Bronchial epithelial cell (primary cell): ENCODE measurements at regions not wholly inside any gene's neighbourhood (a gene's known extent, or its start where the extent isn't known, plus 50 kb on each side); places are given as distances from the start of the nearest gene placed in this dataset.
A peak's percentile ranks its signal among the peaks of the same experiment; 100 is the strongest.

Experiments used
- DNase-seq: peaks from one replicate; pipeline ENCODE4 v3.0.0-alpha.2; 2010; ENCODE audit warnings: low read depth
- FAIRE-seq: peaks from 2 replicates; lab custom pipeline; 2011; peaks lifted over from hg19 to GRCh38; lab: Jason Lieb, UNC
- H3K27me3 ChIP-seq: 2 replicates; pipeline ENCODE4 v1.5.1; 2011; ENCODE audit warnings: low read length; ENCODE audit not compliant: control insufficient read depth, insufficient read depth
- H3K36me3 ChIP-seq: 2 replicates; pipeline ENCODE4 v1.5.1; 2011; ENCODE audit warnings: low read length; ENCODE audit not compliant: control insufficient read depth, insufficient read depth
- H3K4me3 ChIP-seq: 2 replicates; pipeline ENCODE4 v1.5.1; 2011; ENCODE audit warnings: mild to moderate bottlenecking, low read depth, low read length, control low read depth
- CTCF ChIP-seq: IDR thresholded peaks from 2 replicates; pipeline ENCODE4 v1.5.1; 2011; ENCODE audit warnings: mild to moderate bottlenecking, moderate library complexity, low read length, control low read depth, inconsistent platforms; ENCODE audit not compliant: insufficient read depth, severe bottlenecking

- FAIRE-seq, result no peak
- TF ChIP-seq CTCF, result no peak
- DNase-seq, result peak; percentile 30
- H3K27me3 ChIP-seq, result no peaks in the 10 kb centered on the region
- H3K4me3 ChIP-seq, result no peak overlapping the region
- no peaks in the 10 kb centered on the region for H3K36me3 ChIP-seq
These were observed 1879.4 kb upstream of the TENM3 start for GRCh38 chr4:180363815-180364214.

- DNase-seq, result no peak
- no peak for TF ChIP-seq CTCF
- H3K36me3 ChIP-seq, result no peaks in the 10 kb centered on the region
- no peak for FAIRE-seq
- H3K4me3 ChIP-seq, result no peak overlapping the region
- H3K27me3 ChIP-seq, result no peaks in the 10 kb centered on the region
These were observed 1870.5 kb upstream of the TENM3 start for GRCh38 chr4:180372691-180373090.

GRCh38 chr4:180377741-180378140 lies 1865.5 kb upstream of the TENM3 start:
- no peaks in the 10 kb centered on the region for H3K36me3 ChIP-seq
- DNase-seq (no peak), FAIRE-seq (no peak)
- TF ChIP-seq CTCF, result no peak
- H3K27me3 ChIP-seq, result no peaks in the 10 kb centered on the region
- no peak overlapping the region for H3K4me3 ChIP-seq

- Histone ChIP-seq H3K36me3 (no peaks in the 10 kb centered on the region), H3K27me3 (no peaks in the 10 kb centered on the region), H3K4me3 (no peak overlapping the region)
- DNase-seq, result peak; percentile 87
- no peak for TF ChIP-seq CTCF
- FAIRE-seq, result no peak
These were observed 1862.5 kb upstream of the TENM3 start for GRCh38 chr4:180380733-180381132.

GRCh38 chr4:180391613-180392012 lies 1851.6 kb upstream of the TENM3 start:
- H3K36me3 ChIP-seq, result no peaks in the 10 kb centered on the region
- no peaks in the 10 kb centered on the region for H3K27me3 ChIP-seq
- FAIRE-seq (no peak), DNase-seq (no peak)
- no peak overlapping the region for H3K4me3 ChIP-seq
- no peak for TF ChIP-seq CTCF

GRCh38 chr4:180394312-180394711 lies 1848.9 kb upstream of the TENM3 start:
- H3K36me3 ChIP-seq, result no peaks in the 10 kb centered on the region
- FAIRE-seq (no peak), DNase-seq (no peak)
- no peak for TF ChIP-seq CTCF
- no peaks in the 10 kb centered on the region for H3K27me3 ChIP-seq
- no peak overlapping the region for H3K4me3 ChIP-seq
